ENCODE measurements at regions not wholly inside any gene's neighbourhood (a gene's known extent, or its start where the extent isn't known, plus 50 kb on each side); places are given as distances from the start of the nearest gene placed in this dataset.
"Not testable (repeated sequence)": the region's sequence is repeated elsewhere in the genome, so short reads cannot be mapped to it uniquely, and the experiment has no call there.

- H3K4me3 ChIP-seq (ENCODE audit: low read length) = no peak overlapping the region
- DNase-seq (ENCODE audit: low read depth, low spot score) = no peak
Measured at GRCh38 chr11:87602776-87603175, 565.0 kb downstream of the TMEM135 start.

GRCh38 chr11:87600938-87601337, 563.2 kb downstream of the TMEM135 start:
- H3K4me3 ChIP-seq (ENCODE audit: low read length) = no peak overlapping the region
- no peak for DNase-seq (ENCODE audit: low read depth, low spot score)

- DNase-seq (ENCODE audit: low read depth, low spot score) = no peak
- no peak overlapping the region for H3K4me3 ChIP-seq (ENCODE audit: low read length)
Measured at GRCh38 chr11:87597725-87598124, 560.0 kb downstream of the TMEM135 start.

GRCh38 chr11:87596176-87596575, 558.4 kb downstream of the TMEM135 start:
- no peak for DNase-seq (ENCODE audit: low read depth, low spot score)
- H3K4me3 ChIP-seq (ENCODE audit: low read length) = no peak overlapping the region

GRCh38 chr11:87589082-87589481, 551.3 kb downstream of the TMEM135 start:
- no peak for DNase-seq (ENCODE audit: low read depth, low spot score)
- H3K4me3 ChIP-seq (ENCODE audit: low read length) = no peak overlapping the region

GRCh38 chr11:87585613-87586012, 547.9 kb downstream of the TMEM135 start:
- not testable (repeated sequence) for H3K4me3 ChIP-seq (ENCODE audit: low read length); DNase-seq (ENCODE audit: low read depth, low spot score)

GRCh38 chr11:87583931-87584330, 546.2 kb downstream of the TMEM135 start:
- H3K4me3 ChIP-seq (ENCODE audit: low read length) = no peak overlapping the region
- no peak for DNase-seq (ENCODE audit: low read depth, low spot score)

GRCh38 chr11:87575088-87575487, 537.4 kb downstream of the TMEM135 start:
- no peak for DNase-seq (ENCODE audit: low read depth, low spot score)
- H3K4me3 ChIP-seq (ENCODE audit: low read length) = no peak overlapping the region

- no peak for DNase-seq (ENCODE audit: low read depth, low spot score)
- H3K4me3 ChIP-seq (ENCODE audit: low read length) = no peak overlapping the region
Measured at GRCh38 chr11:87574193-87574592, 536.5 kb downstream of the TMEM135 start.

GRCh38 chr11:87573708-87574107, 536.0 kb downstream of the TMEM135 start:
- H3K4me3 ChIP-seq (ENCODE audit: low read length) = no peak overlapping the region
- DNase-seq (ENCODE audit: low read depth, low spot score) = no peak

GRCh38 chr11:87572881-87573280, 535.1 kb downstream of the TMEM135 start:
- no peak for DNase-seq (ENCODE audit: low read depth, low spot score)
- H3K4me3 ChIP-seq (ENCODE audit: low read length) = no peak overlapping the region

- DNase-seq (ENCODE audit: low read depth, low spot score) = no peak
- H3K4me3 ChIP-seq (ENCODE audit: low read length) = no peak overlapping the region
Measured at GRCh38 chr11:87560352-87560751, 522.6 kb downstream of the TMEM135 start.

- H3K4me3 ChIP-seq (ENCODE audit: low read length); DNase-seq (ENCODE audit: low read depth, low spot score): not testable (repeated sequence)
Measured at GRCh38 chr11:87559852-87560251, 522.1 kb downstream of the TMEM135 start.

GRCh38 chr11:87555101-87555500, 517.4 kb downstream of the TMEM135 start:
- H3K4me3 ChIP-seq (ENCODE audit: low read length) = no peak overlapping the region
- no peak for DNase-seq (ENCODE audit: low read depth, low spot score)

- no peak overlapping the region for H3K4me3 ChIP-seq (ENCODE audit: low read length)
- no peak for DNase-seq (ENCODE audit: low read depth, low spot score)
Measured at GRCh38 chr11:87548797-87549196, 511.1 kb downstream of the TMEM135 start.

GRCh38 chr11:87545858-87546257, 508.1 kb downstream of the TMEM135 start:
- DNase-seq (ENCODE audit: low read depth, low spot score) = no peak

GRCh38 chr11:87539596-87539995, 501.9 kb downstream of the TMEM135 start:
- H3K4me3 ChIP-seq (ENCODE audit: low read length) = no peak overlapping the region
- no peak for DNase-seq (ENCODE audit: low read depth, low spot score)

More at GRCh38 chr11:87545858-87546257, 508.1 kb downstream of the TMEM135 start:
- H3K4me3 ChIP-seq (ENCODE audit: low read length) = no peak overlapping the region

- DNase-seq (ENCODE audit: low read depth, low spot score) = no peak
- no peak overlapping the region for H3K4me3 ChIP-seq (ENCODE audit: low read length)
Measured at GRCh38 chr11:87536565-87536964, 498.8 kb downstream of the TMEM135 start.

- DNase-seq (ENCODE audit: low read depth, low spot score) = no peak
- H3K4me3 ChIP-seq (ENCODE audit: low read length) = no peak overlapping the region
Measured at GRCh38 chr11:87536016-87536415, 498.3 kb downstream of the TMEM135 start.

- no peak overlapping the region for H3K4me3 ChIP-seq (ENCODE audit: low read length)
- no peak for DNase-seq (ENCODE audit: low read depth, low spot score)
Measured at GRCh38 chr11:87535513-87535912, 497.8 kb downstream of the TMEM135 start.

GRCh38 chr11:87531835-87532234, 494.1 kb downstream of the TMEM135 start:
- H3K4me3 ChIP-seq (ENCODE audit: low read length); DNase-seq (ENCODE audit: low read depth, low spot score): not testable (repeated sequence)

GRCh38 chr11:87529486-87529885, 491.8 kb downstream of the TMEM135 start:
- no peak overlapping the region for H3K4me3 ChIP-seq (ENCODE audit: low read length)
- no peak for DNase-seq (ENCODE audit: low read depth, low spot score)

All from Jurkat, Clone E6-1 (cell line).